HepG2 (cell line): ENCODE measurements at regions not wholly inside any gene's neighbourhood (a gene's known extent, or its start where the extent isn't known, plus 50 kb on each side); places are given as distances from the start of the nearest gene placed in this dataset.
"Not testable (repeated sequence)": the region's sequence is repeated elsewhere in the genome, so short reads cannot be mapped to it uniquely, and the experiment has no call there.

Experiments
- CTCF ChIP-seq: sonication (generic); formaldehyde crosslinking; IDR thresholded peaks from 2 replicates; pipeline ENCODE4 v1.5.0; 2020; ENCODE audit warnings: mild to moderate bottlenecking, missing genetic modification reagents, moderate library complexity
- GABPA ChIP-seq, 2 experiments: IDR thresholded peaks; 2 replicates each; pipeline ENCODE4 v1.6.1; 2011 to 2016; ENCODE audit warnings: low read depth in 2 of 2, low read length in 1 of 2, missing biosample characterization in 1 of 2, missing genetic modification characterization in 1 of 2
- NR2C2 ChIP-seq: sonication (generic); formaldehyde crosslinking; IDR thresholded peaks from 2 replicates; pipeline ENCODE4 v1.4.0; 2020; ENCODE audit warnings: missing genetic modification reagents, mild to moderate bottlenecking, moderate library complexity, borderline replicate concordance
- PCBP2 ChIP-seq: fragments of 200-400 bp; formaldehyde crosslinking; optimal IDR thresholded peaks from 2 replicates; pipeline ENCODE3; 2018; ENCODE audit warnings: low read length, low read depth; ENCODE audit not compliant: poor library complexity, severe bottlenecking
- POLR2AphosphoS5 ChIP-seq: IDR thresholded peaks from 2 replicates; pipeline ENCODE4 v1.6.1; 2012; ENCODE audit warnings: low read depth, low read length
- RELA ChIP-seq: sonication (generic); formaldehyde crosslinking; IDR thresholded peaks from 2 replicates; pipeline ENCODE4 v1.4.0; 2020; ENCODE audit warnings: missing genetic modification reagents
- REPIN1 ChIP-seq: sonication (generic); formaldehyde crosslinking; IDR thresholded peaks from 2 replicates; pipeline ENCODE4 v1.8.0; 2022; ENCODE audit warnings: missing genetic modification reagents, low read depth, mild to moderate bottlenecking, borderline replicate concordance
- REXO4 ChIP-seq: sonication (generic); formaldehyde crosslinking; IDR thresholded peaks from 2 replicates; pipeline ENCODE4 v1.8.0; 2022; ENCODE audit warnings: missing genetic modification reagents, mild to moderate bottlenecking, borderline replicate concordance
- TOPORS ChIP-seq: sonication (generic); formaldehyde crosslinking; IDR thresholded peaks from 2 replicates; pipeline ENCODE4 v1.8.0; 2023; ENCODE audit warnings: mild to moderate bottlenecking, missing genetic modification reagents
- ZNF484 ChIP-seq: sonication (generic); formaldehyde crosslinking; IDR thresholded peaks from 2 replicates; pipeline ENCODE4 v1.5.1; 2020; ENCODE audit warnings: mild to moderate bottlenecking, low read depth, missing genetic modification reagents, borderline replicate concordance

GRCh38 chr10:33468006-33468405 is 133.5 kb upstream of the NRP1 start:
- TF ChIP-seq CTCF (CRISPR knock-in tag); NR2C2 (CRISPR knock-in tag); GABPA (IDR thresholded peaks at IDR 0.05; ENCODE audit: low read depth, low read length); GABPA (CRISPR knock-in tag; IDR thresholded peaks at IDR 0.05; ENCODE audit: low read depth); REXO4 (CRISPR knock-in tag); RELA (CRISPR knock-in tag); PCBP2; POLR2AphosphoS5; REPIN1; TOPORS; ZNF484 (CRISPR knock-in tag): not testable (repeated sequence)
